ENCODE measurements at regions not wholly inside any gene's neighbourhood (a gene's known extent, or its start where the extent isn't known, plus 50 kb on each side); places are given as distances from the start of the nearest gene placed in this dataset.

GRCh38 chr20:6298049-6298448 is 175.2 kb upstream of the FERMT1 start:
- H3K4me2 ChIP-seq, result no peak overlapping the region
- WGBS (ENCODE audit: low lambda C conversion rate), result 14% methylated on average over 7 of the region's 7 CpGs
- H3K79me2 ChIP-seq (ENCODE audit: insufficient read depth), result no peaks in the 10 kb centered on the region
- no peaks in the 10 kb centered on the region; a peak in 1 of 4 replicates for H3K4me1 ChIP-seq (ENCODE audit: control insufficient read depth in 1 of 2, insufficient read depth in 2 of 2, low read depth in 1 of 2, low read length in 1 of 2)
- no peak for TF ChIP-seq CHD2 (IDR thresholded peaks at IDR 0.05; ENCODE audit: low read length, partially characterized antibody)
- no peak for TF ChIP-seq MXI1 (IDR thresholded peaks at IDR 0.05; ENCODE audit: low read depth, low read length)
- no peak for TF ChIP-seq GABPA (IDR thresholded peaks at IDR 0.05; ENCODE audit: low read depth)
- TF ChIP-seq TAF1 (IDR thresholded peaks at IDR 0.05; ENCODE audit: borderline replicate concordance, low read depth, low read length), result no peak
- TF ChIP-seq RXRA (IDR thresholded peaks at IDR 0.05; ENCODE audit: borderline replicate concordance, low read depth), result no peak
- no peak for TF ChIP-seq YY1 (IDR thresholded peaks at IDR 0.05; ENCODE audit: low read depth)
- TF ChIP-seq PBX3 (IDR thresholded peaks at IDR 0.05), result no peak
- TF ChIP-seq POLR2AphosphoS5 (IDR thresholded peaks at IDR 0.05; ENCODE audit: low read depth, low read length), result no peak
- TF ChIP-seq ZBTB33 (IDR thresholded peaks at IDR 0.05; ENCODE audit: borderline replicate concordance, low read depth), result no peak
- TF ChIP-seq FOSL2 (IDR thresholded peaks at IDR 0.05; ENCODE audit: borderline replicate concordance, low read depth), result no peak
- ChIA-PET CTCF (no interaction called here), POLR2A (interaction anchor here (0.7 kb wide), 1 partner anchor 22 kb away, joined by 4 read pairs; no protein-coding TSS in a partner anchor)
- no peaks in the 10 kb centered on the region for H4K20me1 ChIP-seq (ENCODE audit: insufficient read depth)
- H3K9me3 ChIP-seq, result no peaks in the 10 kb centered on the region
- no peaks in the 10 kb centered on the region for H3K36me3 ChIP-seq (replicated peaks in 1 of 2; ENCODE audit: control insufficient read depth in 1 of 2, insufficient read depth in 2 of 2, low read length in 1 of 2)
- H3F3A ChIP-seq (replicated peaks; ENCODE audit: insufficient read depth), result no peaks in the 10 kb centered on the region
- no peak overlapping the region for H3K9ac ChIP-seq
- DNase-seq, result no peak
- no peaks in the 10 kb centered on the region for H3K27me3 ChIP-seq (ENCODE audit: insufficient read depth)
- no peak overlapping the region for H2AFZ ChIP-seq (ENCODE audit: low read depth)
- no peaks in the 10 kb centered on the region for H3K9me2 ChIP-seq
- no peak overlapping the region for H3K27ac ChIP-seq (ENCODE audit: low read depth in 2 of 2, low read length in 1 of 2)
- H3K4me3 ChIP-seq (ENCODE audit: low read depth in 2 of 2, low read length in 1 of 2), result no peak overlapping the region

GRCh38 chr20:6295867-6296256 is 173.0 kb upstream of the FERMT1 start:
- POLR2A ChIA-PET, result no interaction called here
- H3K27ac ChIP-seq (ENCODE audit: low read depth in 2 of 2, low read length in 1 of 2), result no peak overlapping the region
- H3K4me2 ChIP-seq, result no peak overlapping the region
- H3K9ac ChIP-seq, result no peak overlapping the region
- H3K79me2 ChIP-seq (ENCODE audit: insufficient read depth), result no peaks in the 10 kb centered on the region
- no peaks in the 10 kb centered on the region for H3K36me3 ChIP-seq (replicated peaks in 1 of 2; ENCODE audit: control insufficient read depth in 1 of 2, insufficient read depth in 2 of 2, low read length in 1 of 2)
- H3K27me3 ChIP-seq (ENCODE audit: insufficient read depth), result no peaks in the 10 kb centered on the region
- no peaks in the 10 kb centered on the region for H4K20me1 ChIP-seq (ENCODE audit: insufficient read depth)
- no peaks in the 10 kb centered on the region; a peak in 1 of 4 replicates for H3K4me1 ChIP-seq (ENCODE audit: control insufficient read depth in 1 of 2, insufficient read depth in 2 of 2, low read depth in 1 of 2, low read length in 1 of 2)
- no peaks in the 10 kb centered on the region for H3K9me3 ChIP-seq
- H2AFZ ChIP-seq (ENCODE audit: low read depth), result no peak overlapping the region
- DNase-seq, result no peak
- TF ChIP-seq RAD21 (IDR thresholded peaks at IDR 0.05; ENCODE audit: low read length) (no peak), RXRA (IDR thresholded peaks at IDR 0.05; ENCODE audit: borderline replicate concordance, low read depth) (no peak), GABPA (IDR thresholded peaks at IDR 0.05; ENCODE audit: low read depth) (no peak)
- no peak overlapping the region for H3K4me3 ChIP-seq (ENCODE audit: low read depth in 2 of 2, low read length in 1 of 2)
- no peaks in the 10 kb centered on the region for H3F3A ChIP-seq (replicated peaks; ENCODE audit: insufficient read depth)
- CTCF ChIA-PET, result no interaction called here
- no peaks in the 10 kb centered on the region for H3K9me2 ChIP-seq

Measured in SK-N-SH (cell line).